ENCODE measurements at regions not wholly inside any gene's neighbourhood (a gene's known extent, or its start where the extent isn't known, plus 50 kb on each side); places are given as distances from the start of the nearest gene placed in this dataset.

GRCh38 chr11:15764326-15764725 is 592.0 kb downstream of the SOX6 start:
- Histone ChIP-seq H3K9me3 (no peaks in the 10 kb centered on the region), H3K36me3 (no peaks in the 10 kb centered on the region), H3K27me3 (no peaks in the 10 kb centered on the region), H3K4me3 (no peak overlapping the region), H3K27ac (no peak overlapping the region), H3K4me1 (no peaks in the 10 kb centered on the region)
- DNase-seq: no peak
- TF ChIP-seq, protein P1, sequence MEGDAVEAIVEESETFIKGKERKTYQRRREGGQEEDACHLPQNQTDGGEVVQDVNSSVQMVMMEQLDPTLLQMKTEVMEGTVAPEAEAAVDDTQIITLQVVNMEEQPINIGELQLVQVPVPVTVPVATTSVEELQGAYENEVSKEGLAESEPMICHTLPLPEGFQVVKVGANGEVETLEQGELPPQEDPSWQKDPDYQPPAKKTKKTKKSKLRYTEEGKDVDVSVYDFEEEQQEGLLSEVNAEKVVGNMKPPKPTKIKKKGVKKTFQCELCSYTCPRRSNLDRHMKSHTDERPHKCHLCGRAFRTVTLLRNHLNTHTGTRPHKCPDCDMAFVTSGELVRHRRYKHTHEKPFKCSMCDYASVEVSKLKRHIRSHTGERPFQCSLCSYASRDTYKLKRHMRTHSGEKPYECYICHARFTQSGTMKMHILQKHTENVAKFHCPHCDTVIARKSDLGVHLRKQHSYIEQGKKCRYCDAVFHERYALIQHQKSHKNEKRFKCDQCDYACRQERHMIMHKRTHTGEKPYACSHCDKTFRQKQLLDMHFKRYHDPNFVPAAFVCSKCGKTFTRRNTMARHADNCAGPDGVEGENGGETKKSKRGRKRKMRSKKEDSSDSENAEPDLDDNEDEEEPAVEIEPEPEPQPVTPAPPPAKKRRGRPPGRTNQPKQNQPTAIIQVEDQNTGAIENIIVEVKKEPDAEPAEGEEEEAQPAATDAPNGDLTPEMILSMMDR (IDR thresholded peaks at IDR 0.05): no peak
- no peak for TF ChIP-seq POLR2A (IDR thresholded peaks at IDR 0.05)

GRCh38 chr11:15764948-15765347 is 591.4 kb downstream of the SOX6 start:
- H3K4me3 ChIP-seq: no peak overlapping the region
- H3K9me3 ChIP-seq: no peaks in the 10 kb centered on the region
- H3K27ac ChIP-seq: no peak overlapping the region
- H3K27me3 ChIP-seq: no peaks in the 10 kb centered on the region
- no peaks in the 10 kb centered on the region for H3K36me3 ChIP-seq
- no peak for TF ChIP-seq POLR2A (IDR thresholded peaks at IDR 0.05)
- TF ChIP-seq, protein P1 (IDR thresholded peaks at IDR 0.05): no peak
- no peak for DNase-seq
- H3K4me1 ChIP-seq: no peaks in the 10 kb centered on the region

DNA sequence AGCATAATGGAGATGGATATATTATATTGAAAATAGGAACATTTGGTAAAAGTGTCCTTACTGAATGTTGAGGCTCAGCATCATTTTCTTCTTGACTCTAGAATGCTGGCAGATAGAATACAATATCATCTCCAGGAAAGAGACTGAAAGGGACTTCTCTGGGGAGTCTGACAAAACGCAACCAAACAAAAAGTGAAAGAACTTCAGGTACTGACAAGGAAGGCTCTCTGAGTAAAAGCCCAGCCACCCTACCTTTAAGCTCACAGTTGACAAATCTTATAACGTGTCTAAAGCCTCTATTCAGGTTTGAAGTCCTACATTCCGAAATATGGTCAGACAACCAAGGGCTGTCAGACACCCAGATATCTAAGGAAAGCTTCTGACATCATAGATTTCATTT is 590.8 kb downstream of the SOX6 start:
- no peak for TF ChIP-seq POLR2A (IDR thresholded peaks at IDR 0.05)
- TF ChIP-seq, protein P1 (IDR thresholded peaks at IDR 0.05): no peak
- Histone ChIP-seq H3K27me3 (no peaks in the 10 kb centered on the region), H3K9me3 (no peaks in the 10 kb centered on the region), H3K27ac (no peak overlapping the region), H3K4me3 (no peak overlapping the region), H3K36me3 (no peaks in the 10 kb centered on the region), H3K4me1 (no peaks in the 10 kb centered on the region)
- DNase-seq: no peak

- DNase-seq: no peak
- H3K27ac ChIP-seq: peak overlapping the region in 1 of 4 donors; percentile 44
- no peaks in the 10 kb centered on the region for H3K27me3 ChIP-seq
- no peaks in the 10 kb centered on the region for H3K36me3 ChIP-seq
- no peaks in the 10 kb centered on the region for H3K4me1 ChIP-seq
- no peaks in the 10 kb centered on the region for H3K9me3 ChIP-seq
- H3K4me3 ChIP-seq: no peak overlapping the region
- TF ChIP-seq, protein P1 (IDR thresholded peaks at IDR 0.05): no peak
- no peak for TF ChIP-seq POLR2A (IDR thresholded peaks at IDR 0.05)
Observed at GRCh38 chr11:15768321-15768720, 588.0 kb downstream of the SOX6 start.

DNA sequence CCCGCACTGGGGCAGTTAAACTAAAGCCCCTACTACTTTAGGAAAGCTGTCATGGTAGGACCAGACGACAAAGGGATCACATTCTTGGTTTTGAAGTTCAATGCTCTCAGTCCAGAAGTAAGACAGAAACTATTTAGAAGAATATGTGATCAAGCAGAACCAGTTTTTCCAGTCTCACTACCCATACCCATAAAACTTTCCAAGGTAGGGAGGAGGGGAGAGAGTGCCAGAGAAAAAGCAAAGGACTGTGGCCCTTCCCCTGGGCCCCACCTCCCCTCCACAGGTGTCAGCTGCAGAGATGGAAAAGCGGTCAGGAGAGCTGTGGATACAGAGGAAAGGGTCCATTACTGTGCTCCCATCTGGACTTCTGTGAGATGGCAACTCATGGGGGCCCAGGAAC is 587.1 kb downstream of the SOX6 start:
- H3K4me3 ChIP-seq: no peak overlapping the region
- no peaks in the 10 kb centered on the region for H3K27me3 ChIP-seq
- no peaks in the 10 kb centered on the region for H3K9me3 ChIP-seq
- no peaks in the 10 kb centered on the region for H3K36me3 ChIP-seq
- H3K27ac ChIP-seq: peak overlapping the region in 1 of 4 donors; percentile 44
- TF ChIP-seq POLR2A (IDR thresholded peaks at IDR 0.05): no peak
- TF ChIP-seq, protein P1 (IDR thresholded peaks at IDR 0.05): no peak
- no peaks in the 10 kb centered on the region for H3K4me1 ChIP-seq
- DNase-seq: no peak

DNA sequence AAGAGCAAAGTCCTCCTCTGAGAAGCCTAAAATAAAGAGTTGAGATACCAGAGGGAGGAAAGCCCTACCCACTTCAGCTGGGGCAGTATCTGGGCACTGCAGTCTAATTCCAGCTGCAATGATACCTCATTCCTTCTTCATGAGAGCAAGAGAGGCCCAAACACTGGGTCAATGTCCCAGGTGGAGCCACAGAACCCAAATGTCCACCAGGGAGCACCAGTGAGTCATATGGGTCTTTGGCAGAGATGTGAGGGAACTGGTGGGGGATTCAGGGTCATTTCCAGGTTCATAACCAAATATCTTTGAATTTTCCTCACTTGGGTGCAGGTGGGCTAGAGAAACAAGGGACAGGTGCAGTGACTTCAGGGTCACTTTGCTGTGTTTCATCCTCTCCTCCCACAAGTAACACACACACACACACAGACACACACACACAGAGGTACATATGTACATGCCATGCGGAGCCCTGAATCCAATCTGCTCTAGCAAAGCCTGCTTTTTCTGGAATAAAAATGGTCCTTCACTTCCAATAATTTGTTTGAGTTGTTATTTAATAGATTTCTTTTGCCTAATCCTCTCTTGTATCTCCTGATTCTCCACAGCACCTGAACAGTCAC is 585.4 kb downstream of the SOX6 start:
- Histone ChIP-seq H3K27me3 (no peaks in the 10 kb centered on the region), H3K9me3 (no peaks in the 10 kb centered on the region), H3K4me1 (no peaks in the 10 kb centered on the region), H3K36me3 (no peaks in the 10 kb centered on the region), H3K27ac (no peak overlapping the region), H3K4me3 (no peak overlapping the region)
- TF ChIP-seq POLR2A (IDR thresholded peaks at IDR 0.05): no peak
- TF ChIP-seq, protein P1 (IDR thresholded peaks at IDR 0.05): peak in 5 of 6 experiments; percentile 8 to 52 (median 37)
- DNase-seq: peak in 1 of 3 donors; percentile 55
